ENCODE measurements at regions not wholly inside any gene's neighbourhood (a gene's known extent, or its start where the extent isn't known, plus 50 kb on each side); places are given as distances from the start of the nearest gene placed in this dataset.

DNA sequence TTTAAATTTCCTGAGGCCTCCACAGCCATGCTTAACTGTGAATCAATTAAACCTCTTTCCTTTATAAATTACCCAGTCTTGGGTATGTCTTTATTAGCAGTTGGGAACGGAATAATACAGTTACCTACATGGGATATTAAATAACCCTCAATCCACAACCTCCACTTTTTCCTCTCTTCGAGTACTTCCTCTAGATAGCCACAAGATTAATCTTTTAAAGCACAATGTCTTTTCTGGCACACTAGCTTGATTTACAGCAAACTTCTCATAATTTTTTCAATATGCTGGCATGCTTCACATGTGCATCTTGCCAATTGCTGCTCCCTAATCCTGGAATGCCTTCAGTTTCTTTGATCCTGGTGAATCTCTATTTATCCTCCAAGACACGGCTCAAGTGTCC lies 92.2 kb downstream of the P2RY1 start (continued):
- TF ChIP-seq MYC (IDR thresholded peaks at IDR 0.05; ENCODE audit: insufficient read depth, insufficient read length, insufficient replicate concordance, low read length, severe bottlenecking) = no peak
- no peak for TF ChIP-seq WRNIP1 (IDR thresholded peaks at IDR 0.05; ENCODE audit: borderline replicate concordance, low read depth, low read length)

DNA sequence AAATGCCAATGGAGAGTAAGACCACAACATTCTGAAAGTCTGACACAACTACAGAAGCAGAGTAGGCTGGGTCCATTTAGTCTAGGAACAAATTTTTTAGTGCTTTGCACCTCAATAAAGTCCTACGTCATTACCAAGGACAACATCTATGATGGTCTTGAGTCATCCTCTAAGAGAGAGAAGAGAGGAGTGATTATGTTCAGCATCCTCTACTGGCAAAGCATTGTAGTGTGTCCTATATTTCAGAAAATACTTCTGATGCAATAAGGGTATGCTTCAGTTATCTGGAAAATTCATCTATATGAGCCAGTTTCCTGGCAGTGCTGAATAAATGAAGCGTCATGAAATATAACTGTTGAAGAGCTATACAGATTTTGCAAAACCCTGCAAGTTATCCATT lies 95.6 kb downstream of the P2RY1 start:
- Histone ChIP-seq H3K36me3 (ENCODE audit: control insufficient read depth in 2 of 2, insufficient read depth in 2 of 2, low read length in 1 of 2) (no peaks in the 10 kb centered on the region), H4K20me1 (ENCODE audit: control insufficient read depth, insufficient read depth) (no peaks in the 10 kb centered on the region), H3K27me3 (replicated peaks in 1 of 2; ENCODE audit: control insufficient read depth in 2 of 2, insufficient read depth in 2 of 2, low read length in 1 of 2) (no peaks in the 10 kb centered on the region; a peak in 1 of 4 replicates), H3K9me3 (replicated peaks; ENCODE audit: control insufficient read depth, insufficient read depth, low read length) (no peaks in the 10 kb centered on the region), H2AFZ (ENCODE audit: control insufficient read depth, low read depth, low read length) (no peak overlapping the region), H3K27ac (ENCODE audit: control insufficient read depth, insufficient read depth) (no peak overlapping the region), H3K9ac (ENCODE audit: control insufficient read depth, insufficient read depth, low read length) (no peak overlapping the region), H3K79me2 (ENCODE audit: control insufficient read depth, insufficient read depth, low read length) (no peaks in the 10 kb centered on the region), H3K4me1 (ENCODE audit: control insufficient read depth, insufficient read depth, low read length) (no peaks in the 10 kb centered on the region), H3K4me3 (no peak overlapping the region), H3K4me2 (ENCODE audit: control insufficient read depth, insufficient read depth) (no peak overlapping the region)
- TF ChIP-seq, protein P1, sequence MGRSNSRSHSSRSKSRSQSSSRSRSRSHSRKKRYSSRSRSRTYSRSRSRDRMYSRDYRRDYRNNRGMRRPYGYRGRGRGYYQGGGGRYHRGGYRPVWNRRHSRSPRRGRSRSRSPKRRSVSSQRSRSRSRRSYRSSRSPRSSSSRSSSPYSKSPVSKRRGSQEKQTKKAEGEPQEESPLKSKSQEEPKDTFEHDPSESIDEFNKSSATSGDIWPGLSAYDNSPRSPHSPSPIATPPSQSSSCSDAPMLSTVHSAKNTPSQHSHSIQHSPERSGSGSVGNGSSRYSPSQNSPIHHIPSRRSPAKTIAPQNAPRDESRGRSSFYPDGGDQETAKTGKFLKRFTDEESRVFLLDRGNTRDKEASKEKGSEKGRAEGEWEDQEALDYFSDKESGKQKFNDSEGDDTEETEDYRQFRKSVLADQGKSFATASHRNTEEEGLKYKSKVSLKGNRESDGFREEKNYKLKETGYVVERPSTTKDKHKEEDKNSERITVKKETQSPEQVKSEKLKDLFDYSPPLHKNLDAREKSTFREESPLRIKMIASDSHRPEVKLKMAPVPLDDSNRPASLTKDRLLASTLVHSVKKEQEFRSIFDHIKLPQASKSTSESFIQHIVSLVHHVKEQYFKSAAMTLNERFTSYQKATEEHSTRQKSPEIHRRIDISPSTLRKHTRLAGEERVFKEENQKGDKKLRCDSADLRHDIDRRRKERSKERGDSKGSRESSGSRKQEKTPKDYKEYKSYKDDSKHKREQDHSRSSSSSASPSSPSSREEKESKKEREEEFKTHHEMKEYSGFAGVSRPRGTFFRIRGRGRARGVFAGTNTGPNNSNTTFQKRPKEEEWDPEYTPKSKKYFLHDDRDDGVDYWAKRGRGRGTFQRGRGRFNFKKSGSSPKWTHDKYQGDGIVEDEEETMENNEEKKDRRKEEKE (IDR thresholded peaks at IDR 0.05) = no peak
- TF ChIP-seq ZBED1 (IDR thresholded peaks at IDR 0.05; ENCODE audit: borderline replicate concordance) (no peak), KDM1A (IDR thresholded peaks at IDR 0.05; ENCODE audit: borderline replicate concordance) (no peak), MYC (IDR thresholded peaks at IDR 0.05; ENCODE audit: insufficient read depth, insufficient read length, insufficient replicate concordance, low read length, severe bottlenecking) (no peak), NFIC (IDR thresholded peaks at IDR 0.05; ENCODE audit: low read depth, low read length) (no peak), CBX3 (IDR thresholded peaks at IDR 0.05; ENCODE audit: borderline replicate concordance, low read depth) (no peak), TCF3 (IDR thresholded peaks at IDR 0.05; ENCODE audit: borderline replicate concordance, insufficient read depth, low read depth, low read length) (no peak), CHD2 (IDR thresholded peaks at IDR 0.05; ENCODE audit: borderline replicate concordance, low read depth, low read length) (no peak), GATAD2B (conservative IDR thresholded peaks at IDR 0.05; ENCODE audit: low read depth) (no peak), PAX5 (IDR thresholded peaks at IDR 0.05; ENCODE audit: borderline replicate concordance, low read depth, low read length) (no peak), ZNF384 (IDR thresholded peaks at IDR 0.05; ENCODE audit: borderline replicate concordance, low read depth, low read length) (no peak), STAT3 (IDR thresholded peaks at IDR 0.05; ENCODE audit: low read depth, low read length) (no peak)
- TF ChIP-seq, protein P2, sequence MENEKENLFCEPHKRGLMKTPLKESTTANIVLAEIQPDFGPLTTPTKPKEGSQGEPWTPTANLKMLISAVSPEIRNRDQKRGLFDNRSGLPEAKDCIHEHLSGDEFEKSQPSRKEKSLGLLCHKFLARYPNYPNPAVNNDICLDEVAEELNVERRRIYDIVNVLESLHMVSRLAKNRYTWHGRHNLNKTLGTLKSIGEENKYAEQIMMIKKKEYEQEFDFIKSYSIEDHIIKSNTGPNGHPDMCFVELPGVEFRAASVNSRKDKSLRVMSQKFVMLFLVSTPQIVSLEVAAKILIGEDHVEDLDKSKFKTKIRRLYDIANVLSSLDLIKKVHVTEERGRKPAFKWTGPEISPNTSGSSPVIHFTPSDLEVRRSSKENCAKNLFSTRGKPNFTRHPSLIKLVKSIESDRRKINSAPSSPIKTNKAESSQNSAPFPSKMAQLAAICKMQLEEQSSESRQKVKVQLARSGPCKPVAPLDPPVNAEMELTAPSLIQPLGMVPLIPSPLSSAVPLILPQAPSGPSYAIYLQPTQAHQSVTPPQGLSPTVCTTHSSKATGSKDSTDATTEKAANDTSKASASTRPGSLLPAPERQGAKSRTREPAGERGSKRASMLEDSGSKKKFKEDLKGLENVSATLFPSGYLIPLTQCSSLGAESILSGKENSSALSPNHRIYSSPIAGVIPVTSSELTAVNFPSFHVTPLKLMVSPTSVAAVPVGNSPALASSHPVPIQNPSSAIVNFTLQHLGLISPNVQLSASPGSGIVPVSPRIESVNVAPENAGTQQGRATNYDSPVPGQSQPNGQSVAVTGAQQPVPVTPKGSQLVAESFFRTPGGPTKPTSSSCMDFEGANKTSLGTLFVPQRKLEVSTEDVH (IDR thresholded peaks at IDR 0.05; ENCODE audit: low read depth, partially characterized antibody) = no peak
- TF ChIP-seq, protein P3, sequence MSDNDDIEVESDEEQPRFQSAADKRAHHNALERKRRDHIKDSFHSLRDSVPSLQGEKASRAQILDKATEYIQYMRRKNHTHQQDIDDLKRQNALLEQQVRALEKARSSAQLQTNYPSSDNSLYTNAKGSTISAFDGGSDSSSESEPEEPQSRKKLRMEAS (IDR thresholded peaks at IDR 0.05; ENCODE audit: low read depth, low read length) = no peak
- TF ChIP-seq, protein P4, sequence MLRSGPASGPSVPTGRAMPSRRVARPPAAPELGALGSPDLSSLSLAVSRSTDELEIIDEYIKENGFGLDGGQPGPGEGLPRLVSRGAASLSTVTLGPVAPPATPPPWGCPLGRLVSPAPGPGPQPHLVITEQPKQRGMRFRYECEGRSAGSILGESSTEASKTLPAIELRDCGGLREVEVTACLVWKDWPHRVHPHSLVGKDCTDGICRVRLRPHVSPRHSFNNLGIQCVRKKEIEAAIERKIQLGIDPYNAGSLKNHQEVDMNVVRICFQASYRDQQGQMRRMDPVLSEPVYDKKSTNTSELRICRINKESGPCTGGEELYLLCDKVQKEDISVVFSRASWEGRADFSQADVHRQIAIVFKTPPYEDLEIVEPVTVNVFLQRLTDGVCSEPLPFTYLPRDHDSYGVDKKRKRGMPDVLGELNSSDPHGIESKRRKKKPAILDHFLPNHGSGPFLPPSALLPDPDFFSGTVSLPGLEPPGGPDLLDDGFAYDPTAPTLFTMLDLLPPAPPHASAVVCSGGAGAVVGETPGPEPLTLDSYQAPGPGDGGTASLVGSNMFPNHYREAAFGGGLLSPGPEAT (IDR thresholded peaks at IDR 0.05; ENCODE audit: low read depth) = no peak
- DNase-seq (ENCODE audit: low read depth, low spot score) (no peak), FAIRE-seq (no peak), ATAC-seq (no peak)
- intact Hi-C loops (cut with micrococcal nuclease; ENCODE audit: unreplicated experiment) = loop anchor here (10.0 kb wide), 1 partner anchor 456 kb away; no protein-coding TSS in a partner anchor
- RAD21 ChIA-PET (ENCODE audit: unreplicated experiment) = no interaction called here
- CTCF ChIA-PET = no interaction called here
- SMC1A ChIA-PET (ENCODE audit: uncharacterized antibody, unreplicated experiment) = interaction anchor here (0.7 kb wide), 1 partner anchor 1530 kb away, joined by 3 read pairs; no protein-coding TSS in a partner anchor
- POLR2A ChIA-PET = no interaction called here
- BruUV-seq (replicated peaks) = no TSS peak
- in situ Hi-C loops (cut with MboI) = no loop called here
- WGBS (ENCODE audit: insufficient coverage, insufficient replicate concordance, low lambda C conversion rate, missing lambda C conversion rate) = 71% methylated on average over 2 of the region's 2 CpGs

All from GM12878 (cell line).